Ovary (tissue), 3 donors: ENCODE measurements at regions not wholly inside any gene's neighbourhood (a gene's known extent, or its start where the extent isn't known, plus 50 kb on each side); places are given as distances from the start of the nearest gene placed in this dataset.

Experiments
- CTCF ChIP-seq, 3 donors: fragments of 450-650 bp in 2 of 3; fragments of 200-600 bp in 1 of 3; IDR thresholded peaks; one replicate each; pipeline versions ENCODE4 v1.5.1 to v1.8.0; 2016 to 2022; ENCODE audit warnings: antibody characterized with exemption in 3 of 3, mild to moderate bottlenecking in 1 of 3
- POLR2A ChIP-seq: fragments of 450-650 bp; IDR thresholded peaks from one replicate; pipeline ENCODE4 v1.6.1; 2017; ENCODE audit warnings: antibody characterized with exemption, mild to moderate bottlenecking, moderate library complexity
- donor health status: DM: no; HTN: no; CAD: no.

- TF ChIP-seq POLR2A (no peak), CTCF (IDR thresholded peaks at IDR 0.05) (no peak)
These were observed 387.5 kb downstream of the USP25 start for GRCh38 chr21:16117331-16117730.
